ENCODE measurements at regions not wholly inside any gene's neighbourhood (a gene's known extent, or its start where the extent isn't known, plus 50 kb on each side); places are given as distances from the start of the nearest gene placed in this dataset.

DNA sequence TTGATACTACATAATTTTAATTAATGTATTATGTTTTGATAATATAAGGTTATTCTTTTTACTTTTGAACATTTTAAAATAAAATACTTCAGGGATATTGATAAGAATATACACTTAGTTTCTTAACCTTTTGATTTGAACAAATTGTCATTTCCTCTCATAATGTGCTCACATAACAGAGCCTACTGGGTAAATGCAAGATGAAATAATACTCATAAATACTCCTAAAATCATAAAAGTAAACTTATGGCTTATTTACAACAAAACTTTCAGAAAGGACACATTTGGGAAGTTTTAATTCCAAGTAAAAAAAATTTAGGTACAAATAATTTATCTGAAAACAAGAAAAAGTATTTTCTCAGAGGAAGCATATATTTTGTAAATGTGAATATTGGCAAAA is 101.6 kb upstream of the ABCB5 start:
- Mint-ChIP-seq H3K36me3 (ENCODE audit: low read depth) (no peaks in the 10 kb centered on the region), H3K27ac (no peak overlapping the region), H3K4me1 (ENCODE audit: low read depth) (no peaks in the 10 kb centered on the region), H3K27me3 (no peaks in the 10 kb centered on the region), H3K9me3 (peaks cover 2% of the 10 kb centered on the region), H3K4me3 (no peak overlapping the region)
- DNase-seq (no peak), ATAC-seq (no peak)
- intact Hi-C loops (cut with micrococcal nuclease): no loop called here
- CTCF ChIA-PET: no interaction called here
- TF ChIP-seq, protein P1, sequence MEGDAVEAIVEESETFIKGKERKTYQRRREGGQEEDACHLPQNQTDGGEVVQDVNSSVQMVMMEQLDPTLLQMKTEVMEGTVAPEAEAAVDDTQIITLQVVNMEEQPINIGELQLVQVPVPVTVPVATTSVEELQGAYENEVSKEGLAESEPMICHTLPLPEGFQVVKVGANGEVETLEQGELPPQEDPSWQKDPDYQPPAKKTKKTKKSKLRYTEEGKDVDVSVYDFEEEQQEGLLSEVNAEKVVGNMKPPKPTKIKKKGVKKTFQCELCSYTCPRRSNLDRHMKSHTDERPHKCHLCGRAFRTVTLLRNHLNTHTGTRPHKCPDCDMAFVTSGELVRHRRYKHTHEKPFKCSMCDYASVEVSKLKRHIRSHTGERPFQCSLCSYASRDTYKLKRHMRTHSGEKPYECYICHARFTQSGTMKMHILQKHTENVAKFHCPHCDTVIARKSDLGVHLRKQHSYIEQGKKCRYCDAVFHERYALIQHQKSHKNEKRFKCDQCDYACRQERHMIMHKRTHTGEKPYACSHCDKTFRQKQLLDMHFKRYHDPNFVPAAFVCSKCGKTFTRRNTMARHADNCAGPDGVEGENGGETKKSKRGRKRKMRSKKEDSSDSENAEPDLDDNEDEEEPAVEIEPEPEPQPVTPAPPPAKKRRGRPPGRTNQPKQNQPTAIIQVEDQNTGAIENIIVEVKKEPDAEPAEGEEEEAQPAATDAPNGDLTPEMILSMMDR (IDR thresholded peaks at IDR 0.05): no peak
- POLR2A ChIA-PET: no interaction called here

DNA sequence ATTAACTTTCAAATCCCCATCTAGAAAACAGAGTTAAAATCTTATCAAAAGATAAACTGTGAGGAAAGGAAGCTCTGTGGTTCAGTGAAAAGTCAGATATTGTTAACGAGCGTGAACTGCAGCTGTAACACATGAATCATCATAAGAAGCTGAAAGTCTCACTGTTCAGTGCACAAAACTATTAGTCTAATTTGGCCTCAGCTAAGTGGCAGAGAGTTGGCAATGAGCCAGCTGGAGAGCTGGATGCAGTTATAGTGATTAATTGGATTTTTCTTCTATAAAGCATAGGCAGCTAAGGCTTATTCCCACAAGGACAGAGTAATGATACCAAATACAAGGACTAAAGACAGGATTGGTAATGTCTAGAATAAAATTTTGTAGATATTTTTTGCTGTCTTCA is 101.1 kb upstream of the ABCB5 start:
- TF ChIP-seq, protein P1 (IDR thresholded peaks at IDR 0.05): no peak
- Mint-ChIP-seq H3K36me3 (ENCODE audit: low read depth) (no peaks in the 10 kb centered on the region), H3K9me3 (peaks cover 2% of the 10 kb centered on the region), H3K4me3 (no peak overlapping the region), H3K27ac (no peak overlapping the region), H3K27me3 (no peaks in the 10 kb centered on the region), H3K4me1 (ENCODE audit: low read depth) (no peaks in the 10 kb centered on the region)
- ChIA-PET POLR2A (no interaction called here), CTCF (no interaction called here)
- DNase-seq (no peak), ATAC-seq (no peak)
- intact Hi-C loops (cut with micrococcal nuclease): no loop called here

DNA sequence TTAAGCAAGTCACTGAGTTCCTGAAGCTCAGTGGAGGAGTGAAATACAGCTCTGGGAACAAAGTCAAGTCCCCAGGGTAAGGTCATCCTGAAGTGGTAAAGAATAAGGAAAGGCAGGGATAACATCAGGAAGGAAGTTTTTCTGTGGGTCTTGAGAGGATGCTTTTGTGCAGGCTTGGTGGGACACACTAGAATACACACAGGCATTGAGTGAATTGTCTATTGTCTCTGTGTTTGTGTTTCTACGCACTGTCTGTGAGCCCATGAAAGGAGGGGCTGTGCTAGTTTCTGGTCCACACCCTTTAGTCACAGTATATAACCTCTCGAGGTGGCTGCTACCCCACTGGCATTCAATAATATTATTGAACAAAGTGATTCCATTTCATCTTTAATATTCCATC is 95.8 kb upstream of the ABCB5 start:
- TF ChIP-seq, protein P1 (IDR thresholded peaks at IDR 0.05): no peak
- no peaks in the 10 kb centered on the region for H3K4me1 Mint-ChIP-seq (ENCODE audit: low read depth)
- CTCF ChIA-PET: no interaction called here
- POLR2A ChIA-PET: no interaction called here
- no peak for ATAC-seq
- no peak for DNase-seq
- no peaks in the 10 kb centered on the region for H3K27me3 Mint-ChIP-seq
- no peak overlapping the region for H3K27ac Mint-ChIP-seq
- H3K36me3 Mint-ChIP-seq (ENCODE audit: low read depth): no peaks in the 10 kb centered on the region
- peaks cover 4% of the 10 kb centered on the region for H3K9me3 Mint-ChIP-seq
- intact Hi-C loops (cut with micrococcal nuclease): no loop called here
- H3K4me3 Mint-ChIP-seq: no peak overlapping the region

DNA sequence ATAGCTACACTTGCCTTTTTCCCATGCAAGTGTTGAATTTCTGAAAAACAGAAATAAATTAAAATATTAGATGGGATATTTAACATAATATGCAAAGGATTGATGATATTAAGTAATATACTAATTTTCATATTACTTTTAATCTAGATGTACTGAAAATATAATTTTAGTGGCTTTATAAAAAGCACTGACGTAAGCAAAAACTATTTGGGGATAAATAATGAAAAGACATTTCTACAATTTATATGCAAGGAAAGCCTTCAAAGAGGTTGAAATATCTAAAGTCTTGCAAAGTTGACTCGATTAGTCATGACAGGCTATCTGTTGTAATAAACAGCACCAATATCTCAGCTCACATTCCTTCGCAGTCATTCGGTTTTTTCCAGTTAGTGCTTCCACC is 94.9 kb upstream of the ABCB5 start:
- peaks cover 4% of the 10 kb centered on the region for H3K9me3 Mint-ChIP-seq
- H3K4me1 Mint-ChIP-seq (ENCODE audit: low read depth): no peaks in the 10 kb centered on the region
- no peak overlapping the region for H3K4me3 Mint-ChIP-seq
- H3K27ac Mint-ChIP-seq: no peak overlapping the region
- H3K27me3 Mint-ChIP-seq: no peaks in the 10 kb centered on the region
- no peak for ATAC-seq
- POLR2A ChIA-PET: no interaction called here
- H3K36me3 Mint-ChIP-seq (ENCODE audit: low read depth): no peaks in the 10 kb centered on the region
- TF ChIP-seq, protein P1 (IDR thresholded peaks at IDR 0.05): no peak
- DNase-seq: no peak
- intact Hi-C loops (cut with micrococcal nuclease): no loop called here
- CTCF ChIA-PET: no interaction called here

GRCh38 chr7:20521243-20521642 is 94.2 kb upstream of the ABCB5 start:
- ATAC-seq (no peak), DNase-seq (no peak)
- no peak overlapping the region for H3K4me3 Mint-ChIP-seq
- no peaks in the 10 kb centered on the region for H3K4me1 Mint-ChIP-seq (ENCODE audit: low read depth)
- no peaks in the 10 kb centered on the region for H3K36me3 Mint-ChIP-seq (ENCODE audit: low read depth)
- H3K27ac Mint-ChIP-seq: no peak overlapping the region
- no peaks in the 10 kb centered on the region for H3K27me3 Mint-ChIP-seq
- peaks cover 4% of the 10 kb centered on the region for H3K9me3 Mint-ChIP-seq
- intact Hi-C loops (cut with micrococcal nuclease): no loop called here
- TF ChIP-seq, protein P1 (IDR thresholded peaks at IDR 0.05): no peak
- POLR2A ChIA-PET: no interaction called here
- CTCF ChIA-PET: no interaction called here
